Ishikawa (cell line): ENCODE measurements at regions not wholly inside any gene's neighbourhood (a gene's known extent, or its start where the extent isn't known, plus 50 kb on each side); places are given as distances from the start of the nearest gene placed in this dataset.

ENCODE experiments used
- CEBPB ChIP-seq: IDR thresholded peaks from 2 replicates; pipeline ENCODE4 v1.6.1; 2012
- CREB1 ChIP-seq: IDR thresholded peaks from 2 replicates; pipeline ENCODE4 v1.6.1; 2012; ENCODE audit warnings: low read depth
- EGR1 ChIP-seq: IDR thresholded peaks from 2 replicates; pipeline ENCODE4 v1.6.1; 2012
- EP300 ChIP-seq: IDR thresholded peaks from 2 replicates; pipeline ENCODE4 v1.6.1; 2012; ENCODE audit warnings: borderline replicate concordance
- FOXM1 ChIP-seq: IDR thresholded peaks from 2 replicates; pipeline ENCODE4 v1.6.1; 2012; ENCODE audit warnings: low read depth, borderline replicate concordance
- MAX ChIP-seq: IDR thresholded peaks from 2 replicates; pipeline ENCODE4 v1.6.1; 2012
- NFIC ChIP-seq: IDR thresholded peaks from 2 replicates; pipeline ENCODE4 v1.6.1; 2012
- RAD21 ChIP-seq: IDR thresholded peaks from 2 replicates; pipeline ENCODE4 v1.6.1; 2012; ENCODE audit warnings: low read depth
- REST ChIP-seq: IDR thresholded peaks from 2 replicates; pipeline ENCODE4 v1.6.1; 2012; ENCODE audit warnings: low read depth, mild to moderate bottlenecking
- TAF1 ChIP-seq: IDR thresholded peaks from 2 replicates; pipeline ENCODE4 v1.6.1; 2012; ENCODE audit warnings: low read depth, mild to moderate bottlenecking
- TCF12 ChIP-seq: IDR thresholded peaks from 2 replicates; pipeline ENCODE4 v1.6.1; 2012; ENCODE audit warnings: low read depth
- TEAD4 ChIP-seq: IDR thresholded peaks from 2 replicates; pipeline ENCODE4 v1.6.1; 2012
- USF1 ChIP-seq: IDR thresholded peaks from 2 replicates; pipeline ENCODE4 v1.6.1; 2012
- YY1 ChIP-seq: IDR thresholded peaks from 2 replicates; pipeline ENCODE4 v1.6.1; 2012; ENCODE audit warnings: low read depth
- ZBTB7A ChIP-seq: IDR thresholded peaks from 2 replicates; pipeline ENCODE4 v1.6.1; 2012; ENCODE audit warnings: low read depth

- TF ChIP-seq TEAD4 (no peak), TAF1 (no peak), NFIC (no peak), USF1 (no peak), CEBPB (no peak), REST (no peak), YY1 (no peak), EGR1 (no peak), EP300 (no peak), CREB1 (no peak), MAX (no peak), ZBTB7A (no peak), TCF12 (no peak), RAD21 (no peak), FOXM1 (no peak)
These were observed 334.2 kb downstream of the CD83 start for GRCh38 chr6:14451594-14452374.

DNA sequence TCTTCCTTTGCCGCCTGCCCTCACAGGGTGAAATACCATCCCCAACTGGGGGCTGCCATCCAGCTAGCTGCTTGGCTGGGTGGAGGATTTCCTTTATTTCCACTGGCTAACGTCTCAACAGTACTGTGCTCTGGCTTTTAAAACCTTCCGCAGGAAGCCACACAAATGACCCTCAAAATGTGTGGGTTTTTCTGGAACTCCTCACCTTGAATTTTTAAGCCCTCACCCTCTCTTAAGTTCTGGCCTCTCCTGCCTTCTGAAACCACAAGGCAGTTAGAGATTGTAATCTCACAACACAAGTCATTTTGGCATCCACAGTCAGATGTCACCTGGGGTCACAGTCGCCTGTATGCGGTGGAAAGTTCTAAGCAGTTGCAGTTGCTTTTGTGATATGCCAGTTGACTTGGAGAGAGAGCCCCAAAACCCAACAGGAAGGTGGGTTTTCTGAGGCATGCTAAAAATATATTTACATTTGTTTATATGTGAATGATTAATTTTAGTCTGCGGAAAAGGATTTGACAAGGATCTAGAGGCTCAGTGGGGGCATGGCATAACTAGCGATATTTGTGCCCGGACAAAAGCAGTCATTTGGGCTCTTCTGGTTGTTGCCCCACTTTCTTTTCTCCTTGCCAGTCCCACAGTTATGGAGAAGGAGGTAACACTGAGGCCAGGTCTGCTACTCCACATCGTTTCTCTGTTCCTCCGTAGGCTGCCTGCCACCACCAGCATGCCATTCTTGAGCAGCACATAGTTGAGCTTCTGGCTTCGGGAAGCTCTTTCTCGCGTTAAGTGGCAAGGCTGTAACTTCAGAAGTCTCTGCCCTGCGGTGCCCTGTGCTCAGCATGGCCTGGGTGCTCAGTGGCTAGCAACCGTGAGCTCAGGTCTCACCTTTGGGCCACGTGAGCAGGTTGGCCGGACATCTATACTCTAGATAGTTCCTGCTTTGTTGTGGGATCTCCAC, 335.3 kb downstream of the CD83 start:
- TF ChIP-seq USF1, result no peak
- TF ChIP-seq FOXM1, result no peak
- TF ChIP-seq CEBPB, result no peak
- no peak for TF ChIP-seq EP300
- no peak for TF ChIP-seq ZBTB7A
- no peak for TF ChIP-seq TAF1
- no peak for TF ChIP-seq YY1
- TF ChIP-seq TCF12, result no peak
- no peak for TF ChIP-seq REST
- no peak for TF ChIP-seq CREB1
- TF ChIP-seq MAX, result no peak
- TF ChIP-seq NFIC, result no peak

DNA sequence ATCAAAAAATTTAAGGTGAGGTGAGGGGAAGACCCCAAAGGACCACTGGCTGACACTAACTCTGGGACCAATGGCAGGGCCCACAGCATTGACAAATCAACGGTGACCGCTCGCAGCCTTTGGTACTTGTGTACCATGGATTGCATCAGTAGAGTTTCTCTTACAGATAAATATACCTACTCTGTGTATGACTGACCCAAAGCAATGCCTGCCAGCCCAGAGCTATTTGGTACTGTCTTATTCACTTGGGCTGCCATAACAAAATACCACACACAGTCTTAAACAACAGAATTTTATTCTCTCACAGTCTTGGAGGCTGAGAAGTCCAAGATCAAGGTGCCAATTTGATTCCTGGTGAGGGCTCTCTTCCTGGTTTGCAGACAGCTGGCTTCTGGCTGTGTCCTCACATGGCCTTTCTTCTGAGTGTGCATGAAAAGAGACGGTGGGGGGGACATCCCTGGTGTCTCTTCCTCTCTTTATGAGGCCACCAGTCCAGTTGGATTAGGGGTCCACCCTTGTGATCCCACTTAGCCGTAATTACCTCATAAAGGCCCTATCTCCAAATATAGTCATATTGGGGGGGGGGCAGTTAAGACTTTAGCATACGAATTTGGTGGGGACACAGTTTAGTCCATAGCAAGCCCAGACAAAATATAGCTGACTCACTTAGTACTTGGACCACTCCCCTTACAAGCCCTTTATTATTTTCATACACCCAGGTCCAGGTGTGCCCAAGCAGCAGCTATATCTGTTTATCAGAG, 336.3 kb downstream of the CD83 start:
- TF ChIP-seq YY1, result no peak
- no peak for TF ChIP-seq EGR1
- TF ChIP-seq FOXM1, result no peak
- TF ChIP-seq CREB1, result no peak
- TF ChIP-seq REST, result no peak
- no peak for TF ChIP-seq NFIC
- no peak for TF ChIP-seq ZBTB7A
- TF ChIP-seq CEBPB, result no peak
- TF ChIP-seq TAF1, result no peak
- TF ChIP-seq RAD21, result no peak
